H1 (cell line): ENCODE measurements at regions not wholly inside any gene's neighbourhood (a gene's known extent, or its start where the extent isn't known, plus 50 kb on each side); places are given as distances from the start of the nearest gene placed in this dataset.

ENCODE experiments used
- CTCF ChIA-PET: fragments of 300-600 bp; sonication (Branson Sonifier 250); formaldehyde crosslinking; loops from one replicate; lab custom pipeline; 2021; ENCODE audit not compliant: partially characterized antibody; lab: Charles Lee
- POLR2A ChIA-PET: fragments of 300-600 bp; sonication (Branson Sonifier 250); formaldehyde crosslinking; loops from one replicate; lab custom pipeline; 2021; ENCODE audit warnings: inconsistent platforms; ENCODE audit not compliant: partially characterized antibody; lab: Charles Lee
- DNase-seq, 2 experiments: peaks; one replicate each; pipeline versions ENCODE4 v3.0.0 to v3.0.0-alpha.2; 2010 to 2022; ENCODE audit warnings: low spot score in 2 of 2, low read depth in 1 of 2, mixed read lengths in 1 of 2
- FAIRE-seq: peaks from 2 replicates; lab custom pipeline; 2011; peaks lifted over from hg19 to GRCh38; lab: Jason Lieb, UNC
- H2AFZ ChIP-seq: 2 replicates; pipeline ENCODE4 v1.8.1; 2012; ENCODE audit warnings: low read length, inconsistent platforms
- H2AK5ac ChIP-seq: 2 replicates; pipeline ENCODE4 v1.6.1; 2013; ENCODE audit warnings: low read depth, low read length
- H2BK120ac ChIP-seq: replicated peaks from 2 replicates; pipeline ENCODE3; 2013; ENCODE audit warnings: low read depth, low read length, inconsistent platforms
- H2BK12ac ChIP-seq: 2 replicates; pipeline ENCODE4 v1.6.1; 2013; ENCODE audit warnings: low read depth, low read length
- H2BK15ac ChIP-seq: 2 replicates; pipeline ENCODE4 v1.6.1; 2013; ENCODE audit warnings: low read length
- H2BK20ac ChIP-seq: 2 replicates; pipeline ENCODE4 v1.6.1; 2013; ENCODE audit warnings: low read length
- H2BK5ac ChIP-seq: 2 replicates; pipeline ENCODE4 v1.6.1; 2013; ENCODE audit warnings: low read depth, low read length
- H3K14ac ChIP-seq: 2 replicates; pipeline ENCODE4 v1.6.1; 2013; ENCODE audit warnings: inconsistent platforms; ENCODE audit not compliant: insufficient read length
- H3K18ac ChIP-seq: 2 replicates; pipeline ENCODE4 v1.6.1; 2013; ENCODE audit warnings: low read length; ENCODE audit errors: extremely low read depth
- H3K23ac ChIP-seq: 2 replicates; pipeline ENCODE4 v1.6.1; 2013; ENCODE audit warnings: inconsistent platforms; ENCODE audit not compliant: insufficient read length
- H3K23me2 ChIP-seq: 2 replicates; pipeline ENCODE4 v1.6.1; 2013; ENCODE audit warnings: low read depth, low read length
- H3K27ac ChIP-seq: 2 replicates; pipeline ENCODE4 v1.6.1; 2011; ENCODE audit warnings: low read depth, low read length, inconsistent platforms
- H3K27me3 ChIP-seq, 4 experiments: replicated peaks in 1 of 4; 1 replicate in 1 of 4; 2 replicates in 3 of 4; pipeline versions ENCODE4 v1.6.1 to v1.8.1; 2011 to 2013; ENCODE audit warnings: low read length in 3 of 4, mild to moderate bottlenecking in 3 of 4, inconsistent platforms in 2 of 4, mixed read lengths in 2 of 4, moderate library complexity in 1 of 4; ENCODE audit not compliant: control insufficient read depth in 3 of 4, insufficient read depth in 3 of 4; ENCODE audit errors: extremely low read depth in 1 of 4
- H3K36me3 ChIP-seq, 4 experiments: 2 replicates each; pipeline versions ENCODE4 v1.6.1 to v1.8.1; 2011 to 2013; ENCODE audit warnings: mild to moderate bottlenecking in 4 of 4, low read length in 3 of 4, moderate library complexity in 2 of 4, control low read depth in 1 of 4, inconsistent platforms in 1 of 4; ENCODE audit not compliant: insufficient read depth in 4 of 4, control insufficient read depth in 2 of 4
- H3K4ac ChIP-seq: replicated peaks from 2 replicates; pipeline ENCODE3; 2013; ENCODE audit warnings: low read length, low read depth, mixed read lengths, inconsistent platforms; ENCODE audit not compliant: insufficient read length
- H3K4me1 ChIP-seq, 4 experiments: replicated peaks in 1 of 4; 1 replicate in 1 of 4; 2 replicates in 3 of 4; pipeline versions ENCODE4 v1.6.1 to v1.8.1; 2011 to 2013; ENCODE audit warnings: low read length in 3 of 4, inconsistent platforms in 2 of 4, mixed read lengths in 1 of 4; ENCODE audit not compliant: insufficient read depth in 4 of 4, control insufficient read depth in 3 of 4
- H3K4me2 ChIP-seq, 2 experiments: 2 replicates each; pipeline versions ENCODE4 v1.6.1 to v1.8.1; 2011 to 2013; ENCODE audit warnings: low read depth in 2 of 2, low read length in 2 of 2, control low read depth in 1 of 2, inconsistent platforms in 1 of 2, mild to moderate bottlenecking in 1 of 2; ENCODE audit not compliant: insufficient read depth in 1 of 2
- H3K4me3 ChIP-seq, 4 experiments: fragments of 200-600, 300-600 bp in 1 of 4; sonication (generic), shearing (Covaris generic), sonication (Bioruptor Twin) in 1 of 4; 2 replicates each; pipeline versions ENCODE4 v1.5.1 to v1.8.1; 2011 to 2016; ENCODE audit warnings: low read length in 4 of 4, low read depth in 3 of 4, control low read depth in 2 of 4, inconsistent platforms in 2 of 4, mild to moderate bottlenecking in 2 of 4, mixed read lengths in 1 of 4, moderate library complexity in 1 of 4; ENCODE audit not compliant: insufficient read depth in 2 of 4; ENCODE audit errors: extremely low read depth in 1 of 4
- H3K56ac ChIP-seq: replicated peaks from 2 replicates; pipeline ENCODE3; 2013; ENCODE audit warnings: low read depth, mild to moderate bottlenecking, mixed read lengths, low read length, inconsistent platforms; ENCODE audit not compliant: insufficient read length
- H3K79me1 ChIP-seq: 2 replicates; pipeline ENCODE4 v1.6.1; 2013; ENCODE audit warnings: low read depth, low read length, control low read depth
- H3K79me2 ChIP-seq, 2 experiments: 2 replicates each; pipeline versions ENCODE4 v1.6.1 to v1.8.1; 2012 to 2013; ENCODE audit warnings: low read length in 2 of 2, mild to moderate bottlenecking in 2 of 2, inconsistent platforms in 1 of 2; ENCODE audit not compliant: insufficient read depth in 2 of 2, control insufficient read depth in 1 of 2
- H3K9ac ChIP-seq, 4 experiments: replicated peaks in 1 of 4; 1 replicate in 1 of 4; 2 replicates in 3 of 4; pipeline versions ENCODE4 v1.6.1 to v1.8.1; 2011 to 2013; ENCODE audit warnings: low read depth in 3 of 4, low read length in 3 of 4, control low read depth in 2 of 4, mild to moderate bottlenecking in 2 of 4, moderate library complexity in 2 of 4, inconsistent platforms in 1 of 4; ENCODE audit errors: extremely low read depth in 1 of 4
- H3K9me3 ChIP-seq, 2 experiments: 2 replicates each; pipeline versions ENCODE4 v1.6.1 to v1.8.1; 2012 to 2013; ENCODE audit warnings: mild to moderate bottlenecking in 2 of 2, moderate library complexity in 2 of 2, control low read depth in 1 of 2, inconsistent platforms in 1 of 2, low read depth in 1 of 2, low read length in 1 of 2, mixed read lengths in 1 of 2; ENCODE audit not compliant: insufficient read depth in 2 of 2
- H4K20me1 ChIP-seq, 2 experiments: replicated peaks in 1 of 2; 2 replicates each; pipeline versions ENCODE3 to v1.8.1; 2011 to 2013; ENCODE audit warnings: inconsistent platforms in 2 of 2, low read length in 2 of 2, mild to moderate bottlenecking in 1 of 2; ENCODE audit not compliant: insufficient read depth in 2 of 2, control insufficient read depth in 1 of 2
- H4K5ac ChIP-seq: 2 replicates; pipeline ENCODE4 v1.6.1; 2013; ENCODE audit warnings: low read length, low read depth, mixed read lengths, inconsistent platforms; ENCODE audit not compliant: insufficient read length
- H4K8ac ChIP-seq: 2 replicates; pipeline ENCODE4 v1.8.0; 2013; ENCODE audit warnings: mild to moderate bottlenecking, moderate library complexity, low read length, inconsistent platforms; ENCODE audit not compliant: insufficient read depth; ENCODE audit errors: extremely low read depth
- H4K91ac ChIP-seq: replicated peaks from 2 replicates; pipeline ENCODE3; 2013; ENCODE audit warnings: low read length, mixed read lengths, inconsistent platforms; ENCODE audit not compliant: insufficient read length
- JUN ChIP-seq: IDR thresholded peaks from 2 replicates; pipeline ENCODE4 v1.6.1; 2011; ENCODE audit warnings: low read depth, mild to moderate bottlenecking, improper control_type of control experiment, low read length
- KDM4A ChIP-seq: IDR thresholded peaks from one replicate; pipeline ENCODE4 v1.7.1; 2012; ENCODE audit warnings: low read depth, mild to moderate bottlenecking, moderate library complexity, low read length, inconsistent platforms; ENCODE audit not compliant: severe bottlenecking
- SIN3A ChIP-seq, 2 experiments: IDR thresholded peaks in 1 of 2; conservative IDR thresholded peaks in 1 of 2; 2 replicates each; pipeline ENCODE4 v1.6.1; 2011 to 2012; ENCODE audit warnings: low read length in 2 of 2, improper control_type of control experiment in 1 of 2, low read depth in 1 of 2, mild to moderate bottlenecking in 1 of 2
- YY1 ChIP-seq: IDR thresholded peaks from 2 replicates; pipeline ENCODE4 v1.6.1; 2011; ENCODE audit warnings: low read depth, mild to moderate bottlenecking, low read length
- WGBS, 2 experiments: shearing (Covaris generic) in 1 of 2; methylation state at CpG; one replicate each; pipeline versions ENCODE4 v1.1.6 to v1.1.7; 2013 to 2015; ENCODE audit warnings: low lambda C conversion rate in 2 of 2, mixed read lengths in 2 of 2, inconsistent platforms in 1 of 2, low coverage in 1 of 2, missing lambda C conversion rate in 1 of 2; ENCODE audit not compliant: insufficient replicate concordance in 2 of 2, insufficient coverage in 1 of 2, insufficient read length in 1 of 2; ENCODE audit errors: extremely low coverage in 1 of 2, missing lambda C conversion rate in 1 of 2; 5-methylcytosine and 5-hydroxymethylcytosine counted together
- TF ChIP-seq, protein P1 (sequence below): IDR thresholded peaks from 2 replicates; pipeline ENCODE4 v1.6.1; 2012; ENCODE audit warnings: low read length, inconsistent platforms

DNA sequence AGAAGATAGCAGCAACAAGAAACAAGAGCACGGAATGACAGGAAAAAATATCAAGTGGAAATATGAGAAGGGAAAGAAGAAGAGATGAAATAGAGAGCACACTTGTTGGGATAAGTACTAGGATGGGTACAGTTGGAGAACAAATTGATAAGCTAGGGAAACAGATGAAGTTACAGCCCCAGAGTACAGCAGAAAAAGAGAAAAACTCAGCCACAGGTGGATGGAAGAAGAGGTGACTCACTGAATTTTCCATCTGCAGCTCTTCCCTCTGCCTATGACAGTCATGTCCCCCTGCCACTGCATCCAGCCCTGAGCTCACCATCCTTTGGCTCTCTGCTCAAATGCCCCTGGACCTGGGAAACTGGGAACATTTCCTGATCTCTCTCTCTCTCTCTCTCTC, 209.0 kb downstream of the BCOR start:
- H3K18ac ChIP-seq: no peak overlapping the region
- H2BK5ac ChIP-seq: no peak overlapping the region
- H3K4ac ChIP-seq: no peak overlapping the region
- no peak overlapping the region for H2BK15ac ChIP-seq
- H2BK120ac ChIP-seq: no peak overlapping the region
- no peaks in the 10 kb centered on the region for H3K79me2 ChIP-seq
- H4K91ac ChIP-seq: no peak overlapping the region
- H3K14ac ChIP-seq: no peak overlapping the region
- H3K36me3 ChIP-seq: no peaks in the 10 kb centered on the region
- no peak overlapping the region for H3K9ac ChIP-seq
- H4K20me1 ChIP-seq: no peaks in the 10 kb centered on the region
- no peak overlapping the region for H2AFZ ChIP-seq
- ChIA-PET POLR2A (no interaction called here), CTCF (no interaction called here)
- no peak overlapping the region for H2AK5ac ChIP-seq
- H3K9me3 ChIP-seq: no peaks in the 10 kb centered on the region
- H3K4me2 ChIP-seq: no peak overlapping the region
- no peak overlapping the region for H2BK12ac ChIP-seq
- H3K27me3 ChIP-seq: no peaks in the 10 kb centered on the region
- no peak overlapping the region for H2BK20ac ChIP-seq
- H3K23me2 ChIP-seq: no peaks in the 10 kb centered on the region
- no peaks in the 10 kb centered on the region for H3K4me1 ChIP-seq
- DNase-seq (no peak), FAIRE-seq (no peak)
- no peak overlapping the region for H4K8ac ChIP-seq
- no peaks in the 10 kb centered on the region for H3K79me1 ChIP-seq
- H4K5ac ChIP-seq: no peak overlapping the region
- H3K27ac ChIP-seq: no peak overlapping the region
- H3K56ac ChIP-seq: no peak overlapping the region
- 60% methylated on average over 1 of the region's 1 CpG; no CpG with 5 or more reads in 1 of the 2 experiments for WGBS, 2 experiments
- H3K4me3 ChIP-seq: no peak overlapping the region
- TF ChIP-seq KDM4A (no peak), YY1 (no peak), JUN (no peak), SIN3A (conservative IDR thresholded peaks at IDR 0.05 in 1 of 2, IDR thresholded peaks at IDR 0.05 in 1 of 2; ENCODE audit: low read depth in 1 of 2, low read length in 2 of 2) (no peak)
- TF ChIP-seq, protein P1, sequence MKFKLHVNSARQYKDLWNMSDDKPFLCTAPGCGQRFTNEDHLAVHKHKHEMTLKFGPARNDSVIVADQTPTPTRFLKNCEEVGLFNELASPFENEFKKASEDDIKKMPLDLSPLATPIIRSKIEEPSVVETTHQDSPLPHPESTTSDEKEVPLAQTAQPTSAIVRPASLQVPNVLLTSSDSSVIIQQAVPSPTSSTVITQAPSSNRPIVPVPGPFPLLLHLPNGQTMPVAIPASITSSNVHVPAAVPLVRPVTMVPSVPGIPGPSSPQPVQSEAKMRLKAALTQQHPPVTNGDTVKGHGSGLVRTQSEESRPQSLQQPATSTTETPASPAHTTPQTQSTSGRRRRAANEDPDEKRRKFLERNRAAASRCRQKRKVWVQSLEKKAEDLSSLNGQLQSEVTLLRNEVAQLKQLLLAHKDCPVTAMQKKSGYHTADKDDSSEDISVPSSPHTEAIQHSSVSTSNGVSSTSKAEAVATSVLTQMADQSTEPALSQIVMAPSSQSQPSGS: no peak
- no peak overlapping the region for H3K23ac ChIP-seq
